GM21390 (cell line): ENCODE measurements at regions not wholly inside any gene's neighbourhood (a gene's known extent, or its start where the extent isn't known, plus 50 kb on each side); places are given as distances from the start of the nearest gene placed in this dataset.

Experiments used
- ATAC-seq: cut with Tn5 transposase; IDR thresholded peaks from one replicate; pipeline ENCODE4 v1.9.1; 2021; ENCODE audit not compliant: unreplicated experiment

GRCh38 chr2:80887841-80888378 is 583.4 kb upstream of the LRRTM1 start:
- no peak for ATAC-seq

- ATAC-seq, result no peak
These were observed 569.8 kb upstream of the LRRTM1 start for GRCh38 chr2:80874374-80874773.

DNA sequence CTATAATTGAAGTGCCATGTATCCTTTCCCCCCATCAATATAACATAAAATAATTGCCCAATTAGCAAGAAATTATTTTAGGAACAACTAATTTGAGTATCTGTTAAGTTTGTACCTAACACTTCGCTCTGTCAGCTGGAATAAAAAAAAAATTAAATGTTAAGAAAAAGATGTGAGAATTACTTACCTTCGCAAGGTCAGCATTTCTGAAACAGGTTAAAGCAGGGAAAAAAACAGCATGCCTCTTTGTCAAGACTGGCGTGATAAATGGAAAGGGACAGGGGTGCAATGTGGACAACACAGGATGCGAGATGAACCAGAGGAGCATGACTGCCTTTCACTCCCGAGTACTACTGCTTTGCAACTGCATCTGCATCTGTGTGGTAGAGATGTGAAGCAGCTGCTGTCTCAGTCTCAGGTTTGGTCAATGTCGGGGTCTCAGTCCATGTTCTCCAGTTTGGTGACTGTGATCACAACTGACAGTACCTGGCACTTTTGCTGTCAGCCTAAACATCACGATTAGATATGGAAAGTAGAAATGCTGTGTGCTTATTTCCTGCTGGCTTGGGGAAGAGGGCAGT is 565.4 kb upstream of the LRRTM1 start:
- ATAC-seq, result no peak

- no peak for ATAC-seq
These were observed 558.7 kb upstream of the LRRTM1 start for GRCh38 chr2:80863147-80863714.

DNA sequence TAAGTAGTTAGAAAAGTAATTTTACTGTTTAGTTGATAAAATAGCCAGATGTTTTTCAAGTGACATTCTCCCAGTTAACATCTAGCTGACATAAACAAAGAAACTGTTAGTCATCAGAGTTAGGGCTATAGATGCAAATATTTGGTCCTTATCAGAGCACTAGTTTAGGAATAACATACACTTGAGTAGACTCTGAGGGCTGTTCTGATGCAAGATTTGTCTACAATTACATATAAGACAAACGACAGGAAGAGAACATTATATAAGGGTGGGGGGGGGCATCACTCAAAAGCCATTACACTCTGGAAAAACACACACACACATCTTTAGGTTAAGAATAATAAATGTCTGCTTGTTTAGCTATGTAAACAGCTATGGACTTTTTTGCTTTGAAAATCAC is 554.4 kb upstream of the LRRTM1 start:
- ATAC-seq, result no peak

DNA sequence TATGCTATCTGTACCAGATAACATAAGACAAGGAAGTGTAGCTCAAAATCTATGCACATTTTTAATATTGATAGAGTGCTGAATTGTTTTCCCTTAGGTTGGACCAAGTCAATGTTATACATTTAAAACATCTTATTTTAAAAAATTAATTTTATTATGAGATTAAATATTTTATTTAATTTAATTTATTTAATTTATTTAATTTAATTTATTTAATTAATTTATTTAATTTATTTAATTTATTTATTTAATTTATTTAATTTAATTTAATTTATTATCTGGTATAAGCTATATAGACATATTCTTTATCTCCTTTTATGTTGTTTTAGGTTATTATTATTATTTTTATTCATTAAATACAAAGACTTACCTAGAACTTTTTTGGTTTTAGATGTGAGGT is 551.7 kb upstream of the LRRTM1 start:
- ATAC-seq, result no peak

DNA sequence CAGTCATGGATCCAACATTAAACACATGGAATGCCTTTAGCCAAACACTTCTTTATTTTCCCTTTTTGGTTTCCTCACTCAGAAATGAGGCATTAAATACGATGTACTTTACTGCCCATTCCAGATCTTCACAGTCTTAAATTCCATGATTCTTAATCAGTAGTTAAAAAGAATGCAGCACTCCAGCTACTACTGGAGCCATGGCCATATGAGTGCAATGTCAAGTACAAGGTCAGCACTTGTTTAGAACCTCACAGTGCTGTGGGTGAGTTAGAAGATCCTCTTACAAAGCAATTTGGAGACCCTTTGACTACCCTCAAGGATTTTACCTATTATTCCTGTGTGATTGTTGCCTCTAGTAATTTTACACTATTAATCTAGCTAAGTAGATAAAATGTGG is 550.3 kb upstream of the LRRTM1 start:
- no peak for ATAC-seq

- no peak for ATAC-seq
These were observed 548.2 kb upstream of the LRRTM1 start for GRCh38 chr2:80852808-80853139.

- no peak for ATAC-seq
These were observed 547.7 kb upstream of the LRRTM1 start for GRCh38 chr2:80852079-80852807.

DNA sequence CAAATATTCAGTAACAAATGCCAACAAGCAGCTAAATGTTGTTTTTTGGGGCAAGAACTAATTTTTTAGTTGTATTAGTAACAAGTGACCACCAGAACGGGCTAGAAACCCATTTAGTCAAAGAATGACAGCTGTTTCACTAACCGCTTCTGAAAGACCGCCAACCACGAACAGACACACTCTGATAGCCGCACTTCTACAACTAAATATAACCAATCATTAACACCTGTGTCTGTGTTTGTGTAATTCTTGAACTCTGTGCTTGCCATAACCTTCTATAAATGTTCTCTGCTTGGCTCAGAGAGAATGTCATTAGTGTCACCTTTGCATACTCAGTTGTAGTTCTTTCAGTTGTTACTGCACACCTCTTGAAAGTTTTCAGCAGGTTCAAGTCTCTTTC is 526.3 kb upstream of the LRRTM1 start:
- no peak for ATAC-seq

GRCh38 chr2:80822999-80823398 is 518.4 kb upstream of the LRRTM1 start:
- ATAC-seq, result no peak

- ATAC-seq, result no peak
These were observed 510.7 kb upstream of the LRRTM1 start for GRCh38 chr2:80815259-80815658.

DNA sequence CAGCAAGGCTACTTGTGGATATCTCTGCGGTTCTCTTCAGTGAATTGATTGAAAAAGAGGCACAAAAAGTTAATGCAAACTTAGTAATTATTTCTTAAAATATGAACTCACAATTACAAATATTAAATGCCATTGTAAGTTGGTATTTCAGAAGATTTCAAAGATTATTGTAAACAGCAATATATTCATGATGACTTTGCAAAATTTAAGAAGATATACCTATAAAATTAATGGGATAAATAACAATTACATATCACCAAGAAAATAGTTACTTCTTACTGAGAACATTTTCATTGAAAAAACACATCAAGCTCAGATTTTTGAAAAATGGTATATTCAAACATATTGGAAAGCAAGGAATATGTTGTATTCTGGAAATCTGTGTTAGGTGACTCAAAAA is 482.0 kb upstream of the LRRTM1 start:
- ATAC-seq, result no peak

GRCh38 chr2:80778704-80779103 is 474.2 kb upstream of the LRRTM1 start:
- ATAC-seq, result no peak

- ATAC-seq, result no peak
These were observed 444.0 kb upstream of the LRRTM1 start for GRCh38 chr2:80748592-80748991.

DNA sequence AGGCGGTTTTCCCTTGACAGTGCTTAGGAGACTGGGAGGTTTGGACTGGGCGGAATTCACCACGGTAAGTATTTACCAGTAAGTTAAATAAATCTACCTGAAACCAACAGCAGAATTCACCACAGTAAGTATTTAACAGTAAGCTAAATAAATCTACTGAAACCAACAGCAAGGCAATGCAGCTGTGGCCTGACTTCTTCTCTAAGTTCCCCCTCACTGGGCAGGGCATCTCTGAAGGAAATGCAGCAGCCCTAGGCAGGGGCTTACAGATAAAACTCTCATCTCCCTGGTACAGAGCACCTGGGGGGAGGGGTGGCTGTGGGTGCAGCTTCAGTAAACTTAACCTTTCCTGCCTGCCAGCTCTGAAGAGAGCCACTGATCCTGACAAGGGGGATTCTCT is 432.5 kb upstream of the LRRTM1 start:
- ATAC-seq, result no peak

- no peak for ATAC-seq
These were observed 420.4 kb upstream of the LRRTM1 start for GRCh38 chr2:80725001-80725400.

- ATAC-seq, result no peak
These were observed 418.3 kb upstream of the LRRTM1 start for GRCh38 chr2:80722803-80723202.

DNA sequence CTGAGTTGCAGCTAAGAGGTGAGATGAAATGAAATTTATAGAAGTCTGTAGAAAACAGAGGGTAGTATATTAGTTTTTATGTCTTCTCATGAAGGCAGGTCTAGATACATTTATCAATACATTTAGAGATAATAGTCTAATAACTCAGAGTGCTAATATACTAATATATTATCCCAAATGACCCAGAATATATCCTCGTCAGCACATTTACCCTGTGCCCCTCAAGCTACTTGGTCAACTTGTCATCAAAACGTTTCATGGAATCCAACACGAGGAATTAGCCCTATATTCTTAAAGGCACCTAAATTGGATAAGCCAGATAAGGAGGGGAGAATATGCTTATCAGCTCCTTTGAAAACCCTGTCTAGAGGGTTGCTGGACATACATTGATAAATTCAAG is 415.1 kb upstream of the LRRTM1 start:
- no peak for ATAC-seq

DNA sequence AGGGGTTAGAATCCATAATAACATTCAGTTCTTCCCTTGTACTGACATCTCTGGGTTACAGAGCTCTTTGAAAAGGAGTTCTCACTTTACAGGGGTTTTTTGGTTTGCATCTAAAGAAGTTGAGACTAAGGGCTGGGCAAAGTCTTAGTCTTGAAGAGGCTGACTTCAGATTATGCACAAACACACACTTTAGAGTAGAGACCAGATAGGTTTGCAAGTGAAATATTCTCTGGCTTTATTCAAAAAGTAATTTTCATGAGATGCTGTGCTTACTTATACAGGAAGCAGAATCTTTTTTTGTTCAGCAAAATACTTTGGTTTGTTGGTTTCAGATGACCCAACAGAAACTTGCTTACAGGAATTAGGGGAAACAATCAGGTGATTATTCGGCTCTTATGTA is 410.9 kb upstream of the LRRTM1 start:
- no peak for ATAC-seq

DNA sequence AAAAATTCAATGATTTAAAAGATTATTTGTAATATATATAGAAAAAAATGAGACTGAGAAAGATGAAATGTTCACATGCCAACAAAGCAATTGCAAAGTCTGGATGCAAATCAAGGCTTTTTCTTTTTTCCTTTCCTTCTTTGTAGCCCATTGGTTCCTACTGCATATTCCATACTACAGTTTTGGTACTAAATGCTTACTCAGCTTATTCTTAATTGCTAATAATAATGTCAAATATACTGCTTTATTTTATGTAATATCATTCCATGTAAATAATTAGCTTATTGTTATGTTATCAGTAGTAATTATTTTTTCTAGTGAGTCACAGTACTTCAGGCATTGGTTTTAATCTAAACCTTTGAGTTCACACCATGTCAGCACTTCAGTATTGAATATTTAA is 407.4 kb upstream of the LRRTM1 start:
- ATAC-seq, result no peak

GRCh38 chr2:80706951-80707350 is 402.4 kb upstream of the LRRTM1 start:
- no peak for ATAC-seq

DNA sequence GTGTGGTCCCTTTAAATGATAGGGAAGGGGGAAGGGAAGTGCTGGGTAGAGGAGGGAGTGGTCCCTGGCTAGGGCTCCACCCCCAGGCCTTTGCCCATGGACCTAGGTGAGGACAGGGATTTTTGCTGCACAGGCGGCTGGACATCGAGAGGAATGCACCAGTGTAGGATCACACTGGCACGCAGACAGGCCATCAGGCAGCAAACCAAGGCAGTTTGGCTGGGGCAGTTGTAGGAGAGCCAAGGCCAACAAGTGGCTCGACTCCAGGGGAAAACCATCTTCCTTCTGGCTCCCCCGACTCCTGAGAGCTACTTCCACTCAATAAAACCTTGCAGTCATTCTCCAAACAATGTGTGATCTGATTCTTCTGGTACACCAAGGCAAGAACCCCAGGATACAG is 402.0 kb upstream of the LRRTM1 start:
- no peak for ATAC-seq
